ENCODE measurements at regions not wholly inside any gene's neighbourhood (a gene's known extent, or its start where the extent isn't known, plus 50 kb on each side); places are given as distances from the start of the nearest gene placed in this dataset.
"Not testable (repeated sequence)": the region's sequence is repeated elsewhere in the genome, so short reads cannot be mapped to it uniquely, and the experiment has no call there.

DNA sequence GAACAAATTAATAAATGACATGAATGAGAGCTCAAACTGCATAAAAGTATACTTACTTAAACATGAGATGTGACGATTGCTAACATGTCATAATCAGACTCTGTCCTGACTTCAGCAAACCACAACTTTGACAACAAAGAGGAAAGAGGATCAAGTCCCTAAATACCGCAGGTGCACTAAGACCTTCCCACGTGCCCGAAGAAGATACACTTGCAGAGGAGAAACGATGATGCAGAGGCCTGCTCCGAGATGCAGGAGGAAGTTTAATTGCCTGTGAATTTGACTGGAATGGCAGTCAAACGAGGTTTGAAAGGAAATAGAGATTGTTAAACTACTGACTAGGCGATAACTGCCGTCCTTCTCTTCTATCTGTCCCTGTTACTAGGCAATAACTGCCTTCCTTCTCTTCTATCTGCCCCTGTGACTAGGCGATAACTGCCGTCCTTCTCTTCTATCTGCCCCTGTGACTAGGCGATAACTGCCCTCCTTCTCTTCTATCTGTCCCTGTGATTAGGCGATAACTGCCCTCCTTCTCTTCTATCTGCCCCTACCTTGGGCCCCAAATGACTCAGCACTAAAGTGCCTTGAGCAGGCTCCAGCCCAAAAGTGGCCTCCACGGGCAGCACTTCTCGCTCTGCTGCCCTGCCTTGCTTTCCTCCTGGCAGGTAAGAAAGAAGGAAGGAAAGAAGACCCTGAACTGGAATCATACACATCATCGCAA lies 2226.0 kb upstream of the DEFB115 start:
- DNase-seq (ENCODE audit: low spot score), result not testable (repeated sequence)

DNA sequence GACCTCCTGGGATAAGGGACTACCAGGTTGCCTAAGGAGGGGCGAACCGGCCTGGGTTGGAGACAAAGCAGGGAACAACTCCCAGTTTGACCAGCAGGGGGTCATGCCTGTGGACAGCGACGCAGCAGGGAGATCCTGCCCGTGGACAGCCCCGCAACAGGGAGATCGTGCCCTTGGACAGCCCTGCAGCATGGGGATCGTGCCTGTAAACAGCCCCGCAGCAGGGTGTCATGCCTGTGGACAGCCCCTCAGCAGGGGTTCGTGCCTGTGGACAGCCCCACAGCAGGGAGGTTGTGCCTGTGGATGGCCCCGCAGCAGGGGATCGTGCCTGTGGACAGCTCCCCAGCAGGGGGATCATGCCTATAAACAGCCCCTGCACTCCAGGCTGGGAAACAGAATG lies 2213.2 kb upstream of the DEFB115 start:
- DNase-seq (ENCODE audit: low spot score), result not testable (repeated sequence)

DNA sequence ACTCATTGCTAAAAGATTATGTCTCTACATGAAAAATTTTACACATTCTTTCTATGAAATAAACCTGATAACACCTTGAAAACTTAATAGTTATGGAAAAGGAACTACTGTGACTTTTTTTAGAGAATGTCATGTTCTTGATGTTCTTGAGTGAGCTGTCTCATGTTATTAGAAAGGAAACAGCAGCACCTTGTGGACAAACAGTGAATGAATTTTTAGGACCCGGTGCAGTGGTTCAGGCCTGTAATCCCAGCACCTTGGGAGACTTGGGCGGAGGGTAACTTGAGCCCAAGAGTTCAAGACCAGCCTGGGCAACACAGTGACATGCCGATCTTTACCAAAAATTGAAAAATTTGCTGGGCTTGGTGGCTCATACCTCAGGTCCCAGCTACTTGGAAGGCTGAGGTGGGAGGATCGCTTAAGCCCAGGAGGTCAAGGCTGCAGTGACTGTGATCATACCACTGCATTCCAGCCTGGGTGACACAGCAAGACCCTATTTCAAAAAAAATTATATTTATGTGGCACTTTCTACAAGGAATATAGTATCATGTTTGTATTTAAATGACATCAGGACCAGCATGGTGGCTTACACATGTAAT lies 2207.4 kb upstream of the DEFB115 start:
- DNase-seq (ENCODE audit: low spot score), result peak; percentile 30

DNA sequence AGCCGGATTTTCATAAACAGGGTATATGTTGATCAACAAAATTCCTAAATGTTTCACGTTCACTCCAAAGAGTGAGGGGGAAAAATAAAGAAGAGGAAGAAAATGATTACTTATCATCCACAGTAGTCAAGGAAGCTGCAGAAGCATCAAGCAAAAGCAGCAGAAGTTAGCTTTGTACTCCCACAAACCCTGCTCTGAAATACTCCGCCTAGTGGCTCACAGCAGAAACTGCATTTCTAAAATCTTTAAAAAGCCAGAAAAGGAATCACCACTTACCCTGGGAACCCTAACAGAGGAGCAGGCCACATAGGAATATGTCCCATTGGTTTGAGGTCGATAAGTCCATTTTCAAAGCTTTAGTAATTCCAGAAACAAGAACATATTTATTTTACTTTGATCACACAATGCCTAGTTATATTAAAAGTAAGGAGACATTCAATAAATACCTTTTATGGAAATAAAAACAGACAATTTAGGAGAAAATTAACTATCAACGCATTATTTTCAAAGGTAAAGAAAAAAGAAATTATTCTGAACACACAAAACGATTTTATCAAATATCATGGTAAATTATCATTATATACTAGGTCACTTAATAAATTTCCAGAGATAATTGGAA lies 2199.5 kb upstream of the DEFB115 start:
- DNase-seq (ENCODE audit: low spot score), result peak; percentile 24

DNA sequence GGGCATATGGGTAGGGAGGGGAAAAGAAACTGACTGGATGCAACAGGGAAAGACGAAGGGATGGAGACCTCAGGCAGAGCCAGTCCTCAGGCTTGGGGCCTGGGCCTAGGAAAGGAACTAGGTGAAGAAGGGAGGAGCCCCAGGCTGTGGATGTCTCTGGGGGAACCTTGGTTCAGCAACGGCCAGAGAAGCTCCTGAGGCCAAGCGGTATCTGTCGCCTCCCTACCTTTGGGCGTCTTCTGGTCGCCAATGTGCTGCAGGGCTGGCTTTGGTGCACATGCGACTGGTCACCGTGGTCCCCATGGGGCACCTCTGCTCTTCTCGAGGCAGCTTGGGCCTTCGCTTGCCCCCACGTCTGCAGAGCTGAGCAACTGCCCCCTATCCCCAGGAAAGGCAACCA lies 2195.0 kb upstream of the DEFB115 start:
- not testable (repeated sequence) for DNase-seq (ENCODE audit: low spot score)

DNA sequence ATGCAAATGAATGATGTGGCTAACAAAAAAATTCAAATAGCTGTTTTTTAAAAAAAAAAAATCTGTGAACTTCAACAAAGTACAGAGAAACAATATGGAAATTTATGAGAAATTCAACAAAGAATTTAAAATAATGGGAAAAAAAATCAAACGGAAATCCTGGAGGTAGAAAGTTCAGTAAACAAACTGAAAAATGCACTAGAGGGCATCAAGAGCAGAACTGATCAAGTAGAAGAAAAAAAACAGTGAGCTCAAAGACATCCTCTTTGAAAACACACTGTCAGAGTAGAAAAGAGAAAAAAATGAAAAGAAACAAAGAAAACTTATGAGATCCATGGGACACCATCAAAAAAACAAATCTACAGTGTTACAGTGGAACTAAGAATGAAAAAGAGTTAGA lies 2191.1 kb upstream of the DEFB115 start:
- DNase-seq (ENCODE audit: low spot score), result not testable (repeated sequence)

DNA sequence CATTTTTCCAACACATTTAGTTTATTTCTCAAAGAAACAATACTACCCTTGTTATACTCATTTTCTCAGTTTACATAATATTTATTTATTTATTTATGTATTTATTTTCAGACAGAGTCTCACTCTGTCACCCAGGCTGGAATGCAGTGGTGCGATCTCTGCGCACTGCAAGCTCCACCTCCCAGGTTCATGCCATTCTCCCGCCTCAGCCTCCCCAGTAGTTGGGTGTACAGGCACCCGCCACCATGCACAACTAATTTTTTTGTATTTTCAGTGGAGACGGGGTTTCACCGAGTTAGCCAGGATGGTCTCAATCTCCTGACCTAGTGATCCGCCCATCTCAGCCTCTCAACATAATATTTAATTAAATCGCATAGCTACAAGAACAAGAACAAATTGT lies 2183.8 kb upstream of the DEFB115 start:
- not testable (repeated sequence) for DNase-seq (ENCODE audit: low spot score)

DNA sequence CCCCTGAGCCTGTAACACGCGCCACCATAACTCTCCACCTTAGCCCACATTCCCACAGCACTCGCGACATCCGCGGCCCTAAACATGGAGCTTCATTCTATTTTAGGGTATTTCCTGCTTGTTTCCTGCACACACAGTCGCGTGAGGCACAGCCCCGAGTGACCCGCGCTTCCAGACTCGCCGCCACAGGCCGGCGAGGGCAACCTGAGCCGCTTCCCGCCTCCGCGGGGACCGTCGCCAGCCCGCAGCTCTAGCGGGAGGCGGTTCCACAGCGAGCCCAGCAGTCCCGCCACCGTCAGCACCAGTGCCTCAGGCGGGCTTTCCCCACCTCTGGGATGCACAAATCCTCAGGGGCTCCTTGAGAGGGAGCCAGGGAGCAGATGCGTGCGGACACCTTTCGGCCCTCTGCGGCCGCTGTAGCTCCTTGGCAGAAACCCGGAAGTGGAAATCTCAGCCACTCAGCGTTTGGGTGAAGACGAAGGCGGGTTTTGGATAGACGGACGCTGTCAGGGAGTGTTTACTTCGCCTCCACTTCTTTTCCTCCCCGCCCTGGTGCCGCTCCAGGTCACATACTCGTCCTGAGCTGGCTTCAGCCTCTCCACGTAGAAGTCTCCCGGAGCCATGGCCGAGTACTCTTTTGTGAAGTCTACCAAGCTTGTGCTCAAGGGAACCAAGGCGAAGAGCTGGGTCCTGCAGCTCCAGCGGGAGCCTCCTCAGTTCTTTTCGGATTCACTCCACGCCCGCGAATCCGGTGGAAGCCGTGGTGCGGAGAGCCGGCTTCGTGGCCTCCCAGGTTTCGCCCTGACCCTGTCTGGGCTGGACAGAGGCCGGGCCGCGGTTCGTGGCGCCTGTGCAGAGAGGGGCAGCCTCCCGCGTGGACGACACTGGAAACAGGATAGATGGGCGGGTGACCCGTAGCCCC lies 2177.4 kb upstream of the DEFB115 start:
- no peak for DNase-seq (ENCODE audit: low spot score)

DNA sequence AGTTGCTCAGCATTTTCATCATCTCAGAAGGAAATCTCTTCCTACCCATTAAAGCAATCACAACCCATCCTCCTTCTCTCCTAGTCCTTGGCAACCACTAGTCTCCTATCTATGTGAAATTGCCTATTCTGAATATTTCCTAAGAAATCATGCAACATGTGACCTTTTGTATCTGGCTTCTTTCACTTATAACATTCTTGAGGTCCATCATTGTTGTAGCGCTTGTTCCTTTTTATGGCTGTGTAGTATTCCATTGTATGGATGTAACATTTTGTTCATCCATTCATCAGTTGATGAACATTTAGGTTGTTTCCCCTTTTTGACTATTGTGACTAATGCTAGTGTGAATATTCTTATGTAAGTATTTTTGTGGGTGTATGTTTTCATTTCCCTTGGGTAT lies 2175.8 kb upstream of the DEFB115 start:
- not testable (repeated sequence) for DNase-seq (ENCODE audit: low spot score)

DNA sequence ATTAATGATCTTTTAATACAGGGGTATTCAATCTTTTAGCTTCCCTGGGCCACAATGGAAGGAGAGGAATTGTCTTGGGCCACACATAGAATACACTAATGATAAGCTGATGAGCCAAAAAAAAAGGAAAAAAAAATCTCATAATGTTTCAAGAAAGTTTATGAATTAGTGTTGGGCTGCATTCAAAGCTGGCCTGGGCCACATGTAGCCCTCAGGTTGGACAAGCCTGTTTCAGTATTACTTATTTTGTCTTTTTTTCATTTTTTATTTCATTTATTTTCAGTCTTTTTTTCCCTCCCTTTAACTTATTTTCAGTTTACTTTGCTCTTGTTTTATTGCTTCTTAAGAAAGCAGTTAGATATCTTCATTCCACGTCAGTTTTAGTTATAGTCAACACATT lies 2171.8 kb upstream of the DEFB115 start:
- DNase-seq (ENCODE audit: low spot score), result no peak

DNA sequence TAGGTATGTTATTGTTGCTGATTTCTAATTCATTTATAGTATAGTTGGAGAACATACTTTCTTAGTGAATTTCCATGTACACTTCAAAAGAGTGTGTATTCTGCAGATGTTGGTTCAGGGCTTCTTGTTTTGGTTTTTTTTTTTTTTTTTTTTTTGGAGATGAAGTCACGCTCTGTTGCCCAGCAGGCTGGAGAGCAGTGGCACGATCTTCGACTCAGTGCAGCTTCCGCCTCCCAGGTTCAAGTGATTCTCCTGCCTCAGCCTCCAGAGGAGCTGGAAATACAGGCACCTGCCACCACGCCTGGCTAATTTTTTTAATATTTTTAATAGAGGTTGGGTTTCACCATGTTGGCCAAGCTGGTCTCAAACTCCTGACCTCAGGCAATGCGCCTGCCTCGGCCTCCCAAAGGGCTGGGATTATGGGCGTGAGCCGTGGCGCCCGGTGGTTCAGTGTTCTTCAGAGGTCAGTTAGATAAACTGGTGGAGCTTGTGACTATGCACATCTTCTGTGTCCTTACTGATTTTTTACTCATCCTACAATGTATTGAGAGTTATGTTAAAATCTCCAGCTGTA lies 2171.2 kb upstream of the DEFB115 start:
- DNase-seq (ENCODE audit: low spot score), result not testable (repeated sequence)

DNA sequence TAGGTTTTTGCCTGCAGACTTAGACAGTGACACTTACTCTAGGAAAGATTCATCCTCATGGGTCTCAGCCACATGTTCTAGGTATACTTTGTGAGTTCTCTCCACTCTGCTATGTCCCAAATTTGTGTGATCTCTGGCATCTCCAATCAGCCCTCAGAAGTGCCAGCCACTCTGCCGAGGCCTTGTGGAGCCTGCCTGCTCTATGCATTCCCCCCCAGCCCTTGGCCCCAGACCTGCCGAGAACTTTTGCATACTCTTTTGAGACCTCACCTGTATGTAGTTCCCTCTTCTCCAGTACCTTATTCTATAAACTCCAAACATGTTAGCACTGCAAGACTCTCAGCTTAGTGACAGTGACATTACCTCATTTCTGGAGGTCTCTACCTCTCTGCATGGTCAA lies 2170.5 kb upstream of the DEFB115 start:
- DNase-seq (ENCODE audit: low spot score), result no peak

DNA sequence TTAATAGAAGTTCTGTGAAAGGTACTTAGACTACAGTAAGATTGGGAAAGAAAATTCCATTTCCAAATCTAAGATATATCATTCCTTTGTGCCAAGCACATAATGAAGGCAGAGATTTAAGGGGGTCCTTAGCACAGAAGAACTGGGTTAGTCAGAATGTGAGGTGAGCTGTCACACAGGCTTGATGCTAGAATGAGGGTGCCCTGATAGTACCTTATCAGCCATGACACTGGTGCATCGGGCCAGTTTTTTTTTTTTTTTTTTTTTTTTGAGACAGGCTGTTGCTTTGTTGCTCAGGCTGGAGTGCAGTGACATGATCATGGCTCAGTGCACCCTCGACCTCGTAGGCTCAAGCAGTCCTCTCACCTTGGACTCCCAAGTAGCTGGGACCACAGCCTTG lies 2169.6 kb upstream of the DEFB115 start:
- not testable (repeated sequence) for DNase-seq (ENCODE audit: low spot score)

DNA sequence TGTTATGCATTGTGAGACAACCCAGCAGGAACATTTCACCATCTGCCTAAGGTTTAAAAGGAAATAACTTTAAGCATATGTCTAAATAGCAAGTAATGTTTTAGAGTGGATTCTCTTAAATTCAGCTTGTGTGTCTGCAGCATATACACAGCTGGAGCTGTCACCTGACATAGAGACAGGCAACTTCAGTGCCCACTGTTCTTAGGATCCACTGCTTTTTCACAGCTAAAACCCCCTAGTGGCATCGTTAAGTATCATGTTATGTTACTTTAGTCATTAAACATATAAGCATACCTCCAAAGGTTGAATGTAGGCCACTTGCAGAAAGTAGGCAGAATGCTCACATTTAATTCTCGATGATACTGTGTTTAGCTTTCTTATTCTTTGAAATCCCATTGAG lies 2169.0 kb upstream of the DEFB115 start:
- not testable (repeated sequence) for DNase-seq (ENCODE audit: low spot score)

DNA sequence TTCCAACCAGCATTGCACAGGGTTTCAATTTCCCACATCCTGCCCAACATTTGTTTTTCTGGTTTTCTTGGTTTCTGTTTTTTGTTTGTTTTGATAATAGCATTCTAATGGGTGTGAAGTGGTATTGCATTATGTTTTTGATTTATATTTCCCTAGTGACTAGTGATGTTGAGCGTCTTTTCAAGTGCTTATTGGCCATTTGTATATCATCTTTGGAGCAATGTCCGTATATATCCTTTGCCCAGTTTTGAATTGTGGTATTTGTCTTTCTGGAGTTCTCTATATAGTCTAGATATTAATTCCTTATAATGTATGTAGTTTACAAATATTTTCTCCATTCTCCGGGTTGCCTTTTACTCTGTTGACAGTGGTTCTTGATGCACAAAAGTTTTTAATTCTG lies 2168.1 kb upstream of the DEFB115 start:
- not testable (repeated sequence) for DNase-seq (ENCODE audit: low spot score)

DNA sequence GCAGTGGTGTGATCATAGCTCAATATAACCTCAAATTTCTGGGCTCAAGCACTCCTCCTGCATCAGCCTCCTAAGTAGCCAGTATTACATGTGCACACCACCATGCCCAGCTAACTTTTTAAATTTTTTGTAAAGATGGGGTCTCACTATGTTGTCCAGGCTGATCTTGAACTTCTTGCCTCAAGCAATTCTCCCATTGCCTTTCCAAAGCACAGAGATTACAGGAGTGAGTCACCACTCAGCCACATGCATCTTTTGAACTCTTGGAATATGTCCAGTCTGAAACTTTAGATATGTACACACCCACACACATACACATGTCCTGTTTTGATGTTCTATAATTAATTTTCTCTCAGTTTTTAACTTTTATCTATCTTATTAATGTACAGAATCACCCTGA lies 2163.5 kb upstream of the DEFB115 start:
- not testable (repeated sequence) for DNase-seq (ENCODE audit: low spot score)

DNA sequence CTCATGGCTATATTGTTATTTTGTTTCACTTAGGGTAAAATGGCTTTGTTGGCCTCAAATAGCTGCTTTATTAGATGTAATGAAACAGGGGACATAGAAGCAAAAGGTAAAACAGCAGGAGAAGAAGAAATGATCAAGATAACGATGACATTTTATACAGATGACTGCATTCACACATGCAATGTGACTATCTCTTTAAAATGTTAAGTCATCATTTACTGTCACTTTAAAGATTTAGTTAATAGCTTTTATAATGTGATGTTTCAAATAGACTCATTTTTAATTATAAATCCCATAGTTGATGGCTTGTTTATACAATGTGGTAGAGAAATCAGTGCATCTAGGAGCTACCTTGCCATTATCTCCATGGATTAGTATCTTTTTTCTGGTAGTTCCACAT lies 2160.8 kb upstream of the DEFB115 start:
- DNase-seq (ENCODE audit: low spot score), result not testable (repeated sequence)

DNA sequence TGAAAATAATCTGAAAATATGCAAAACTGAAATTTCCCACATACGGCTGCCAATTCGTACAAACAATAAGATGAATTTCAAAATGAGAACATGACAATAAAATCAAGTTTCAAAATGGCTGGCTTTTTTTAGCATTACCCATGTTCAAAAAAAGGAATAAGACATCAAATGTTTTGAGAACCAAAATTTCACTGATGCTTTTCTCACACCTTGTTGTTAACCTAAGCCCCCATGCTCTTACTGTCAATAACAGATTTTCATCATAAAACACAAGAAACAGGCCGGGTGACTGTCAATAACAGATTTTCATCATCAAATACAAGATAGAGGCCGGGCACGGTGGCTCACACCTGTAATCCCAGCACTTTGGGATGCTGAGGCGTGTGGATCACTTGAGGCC lies 2149.6 kb upstream of the DEFB115 start:
- DNase-seq (ENCODE audit: low spot score), result not testable (repeated sequence)

DNA sequence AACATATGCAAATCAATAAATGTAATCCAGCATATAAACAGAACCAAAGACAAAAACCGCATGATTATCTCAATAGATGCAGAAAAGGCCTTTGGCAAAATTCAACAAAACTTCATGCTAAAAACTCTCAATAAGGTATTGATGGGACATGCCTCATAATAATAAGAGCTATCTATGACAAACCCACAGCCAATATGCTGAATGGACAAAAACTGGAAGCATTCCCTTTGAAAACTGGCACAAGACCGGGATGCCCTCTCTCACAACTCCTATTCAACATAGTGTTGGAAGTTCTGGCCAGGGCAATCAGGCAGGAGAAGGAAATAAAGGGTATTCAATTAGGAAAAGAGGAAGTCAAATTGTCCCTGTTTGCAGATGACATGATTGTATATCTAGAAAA lies 2148.1 kb upstream of the DEFB115 start:
- not testable (repeated sequence) for DNase-seq (ENCODE audit: low spot score)

DNA sequence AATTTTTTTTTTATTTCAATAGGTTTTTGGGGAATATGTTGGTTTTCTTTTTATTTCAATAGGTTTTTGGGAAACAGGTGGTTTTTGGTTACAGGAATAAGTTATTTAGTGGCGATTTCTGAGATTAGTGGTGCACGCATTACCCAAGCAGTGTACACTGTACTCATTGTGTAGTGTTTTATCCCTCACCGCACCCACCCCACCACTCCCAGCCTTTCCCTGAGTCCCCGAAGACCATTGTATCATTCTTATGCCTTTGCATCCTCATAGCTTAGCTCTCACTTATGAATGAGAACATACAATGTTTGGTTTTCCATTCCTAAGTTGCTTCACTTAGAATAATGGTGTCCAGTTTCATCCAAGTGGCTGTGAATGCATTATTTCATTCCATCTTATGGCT lies 2142.4 kb upstream of the DEFB115 start:
- DNase-seq (ENCODE audit: low spot score), result not testable (repeated sequence)

DNA sequence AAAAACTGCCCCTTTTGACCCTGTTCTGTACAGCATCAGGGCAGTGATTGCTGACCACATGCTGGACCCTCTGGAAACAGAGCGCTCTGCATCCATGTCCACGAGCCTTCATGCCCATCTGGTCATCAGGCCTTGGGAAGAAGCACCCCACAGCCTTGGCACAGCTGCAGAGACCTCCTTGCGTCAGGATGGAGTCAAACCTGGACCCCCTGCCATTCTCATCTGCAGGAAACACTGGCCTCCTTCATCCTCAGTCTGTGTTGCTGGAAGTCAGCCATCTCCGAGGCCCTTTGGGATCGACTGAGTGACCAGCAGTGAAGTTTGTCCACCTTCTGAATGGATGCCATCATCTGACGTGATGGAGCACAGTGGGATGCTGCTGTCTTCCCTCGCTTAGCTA lies 2138.3 kb upstream of the DEFB115 start:
- no peak for DNase-seq (ENCODE audit: low spot score)

DNA sequence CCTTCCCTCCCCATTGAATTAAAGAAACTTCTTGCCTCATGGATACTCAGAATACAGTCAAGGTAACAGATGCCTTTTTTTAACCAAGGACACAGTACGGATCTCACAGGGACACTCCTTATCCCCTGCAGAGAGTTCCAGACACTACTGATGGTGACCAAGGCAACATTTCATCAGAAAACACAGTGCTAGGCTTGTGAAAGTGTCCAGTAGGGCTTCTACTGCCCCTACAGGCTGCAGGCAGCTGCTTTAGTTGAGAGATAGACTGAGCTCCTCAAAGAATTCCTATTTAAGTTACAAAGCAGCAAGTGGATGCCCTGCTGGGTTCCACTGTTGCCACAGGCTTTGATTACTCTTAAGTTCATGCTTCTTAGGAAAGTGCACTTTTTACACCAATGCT lies 2137.8 kb upstream of the DEFB115 start:
- DNase-seq (ENCODE audit: low spot score), result not testable (repeated sequence)
